Ishikawa (cell line): ENCODE measurements at regions not wholly inside any gene's neighbourhood (a gene's known extent, or its start where the extent isn't known, plus 50 kb on each side); places are given as distances from the start of the nearest gene placed in this dataset.

ENCODE experiments used
- TCF12 ChIP-seq: IDR thresholded peaks from 2 replicates; pipeline ENCODE4 v1.6.1; 2012; ENCODE audit warnings: low read depth
- YY1 ChIP-seq: IDR thresholded peaks from 2 replicates; pipeline ENCODE4 v1.6.1; 2012; ENCODE audit warnings: low read depth
- TF ChIP-seq, protein P1 (sequence below): IDR thresholded peaks from 2 replicates; pipeline ENCODE4 v1.6.1; 2012; ENCODE audit warnings: low read depth, mild to moderate bottlenecking

DNA sequence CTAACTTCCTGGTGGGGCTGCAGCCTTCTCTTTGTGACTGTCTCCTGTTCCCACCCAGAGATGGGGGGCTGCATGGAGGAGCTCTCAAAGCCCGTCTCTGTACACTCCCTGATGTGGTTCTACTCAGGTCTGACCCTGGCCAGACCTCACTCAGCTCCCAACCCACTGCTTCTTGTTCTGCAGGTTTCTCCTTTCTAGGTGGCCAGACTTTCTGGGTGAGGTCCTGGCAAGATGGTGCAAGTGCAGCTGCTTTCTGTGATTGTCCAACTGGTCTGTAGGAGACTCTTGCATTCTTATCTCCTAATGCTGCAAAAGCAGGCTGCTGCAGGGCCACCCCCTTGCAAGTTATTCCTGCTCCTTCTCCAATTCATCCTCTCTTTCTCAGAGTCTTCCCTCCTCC lies 77.4 kb upstream of the XCR1 start:
- TF ChIP-seq YY1 (no peak), TCF12 (no peak)
- TF ChIP-seq, protein P1, sequence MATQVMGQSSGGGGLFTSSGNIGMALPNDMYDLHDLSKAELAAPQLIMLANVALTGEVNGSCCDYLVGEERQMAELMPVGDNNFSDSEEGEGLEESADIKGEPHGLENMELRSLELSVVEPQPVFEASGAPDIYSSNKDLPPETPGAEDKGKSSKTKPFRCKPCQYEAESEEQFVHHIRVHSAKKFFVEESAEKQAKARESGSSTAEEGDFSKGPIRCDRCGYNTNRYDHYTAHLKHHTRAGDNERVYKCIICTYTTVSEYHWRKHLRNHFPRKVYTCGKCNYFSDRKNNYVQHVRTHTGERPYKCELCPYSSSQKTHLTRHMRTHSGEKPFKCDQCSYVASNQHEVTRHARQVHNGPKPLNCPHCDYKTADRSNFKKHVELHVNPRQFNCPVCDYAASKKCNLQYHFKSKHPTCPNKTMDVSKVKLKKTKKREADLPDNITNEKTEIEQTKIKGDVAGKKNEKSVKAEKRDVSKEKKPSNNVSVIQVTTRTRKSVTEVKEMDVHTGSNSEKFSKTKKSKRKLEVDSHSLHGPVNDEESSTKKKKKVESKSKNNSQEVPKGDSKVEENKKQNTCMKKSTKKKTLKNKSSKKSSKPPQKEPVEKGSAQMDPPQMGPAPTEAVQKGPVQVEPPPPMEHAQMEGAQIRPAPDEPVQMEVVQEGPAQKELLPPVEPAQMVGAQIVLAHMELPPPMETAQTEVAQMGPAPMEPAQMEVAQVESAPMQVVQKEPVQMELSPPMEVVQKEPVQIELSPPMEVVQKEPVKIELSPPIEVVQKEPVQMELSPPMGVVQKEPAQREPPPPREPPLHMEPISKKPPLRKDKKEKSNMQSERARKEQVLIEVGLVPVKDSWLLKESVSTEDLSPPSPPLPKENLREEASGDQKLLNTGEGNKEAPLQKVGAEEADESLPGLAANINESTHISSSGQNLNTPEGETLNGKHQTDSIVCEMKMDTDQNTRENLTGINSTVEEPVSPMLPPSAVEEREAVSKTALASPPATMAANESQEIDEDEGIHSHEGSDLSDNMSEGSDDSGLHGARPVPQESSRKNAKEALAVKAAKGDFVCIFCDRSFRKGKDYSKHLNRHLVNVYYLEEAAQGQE = no peak
